Sigmoid colon (tissue), 6 donors: ENCODE measurements at regions not wholly inside any gene's neighbourhood (a gene's known extent, or its start where the extent isn't known, plus 50 kb on each side); places are given as distances from the start of the nearest gene placed in this dataset.

Source experiments
- DNase-seq: peaks from one replicate; pipeline ENCODE4 v3.0.0-alpha.2; 2019
- H3K27ac ChIP-seq, 4 donors: fragments of 200-600 bp; sonication (generic); one replicate each; pipeline ENCODE4 v1.5.1; 2016 to 2019; ENCODE audit warnings: mild to moderate bottlenecking in 1 of 4
- H3K27me3 ChIP-seq, 3 donors: fragments of 200-600 bp; sonication (generic); one replicate each; pipeline ENCODE4 v1.5.1; 2019; ENCODE audit warnings: mild to moderate bottlenecking in 1 of 3
- H3K36me3 ChIP-seq, 4 donors: fragments of 200-600 bp; sonication (generic); one replicate each; pipeline ENCODE4 v1.5.1; 2016 to 2019
- H3K4me1 ChIP-seq, 4 donors: fragments of 200-600 bp; sonication (generic); one replicate each; pipeline ENCODE4 v1.5.1; 2017 to 2019
- H3K4me3 ChIP-seq, 4 donors: fragments of 200-600 bp; sonication (generic); one replicate each; pipeline ENCODE4 v1.5.1; 2017 to 2019; ENCODE audit warnings: mild to moderate bottlenecking in 2 of 4, moderate library complexity in 1 of 4
- H3K9me3 ChIP-seq, 4 donors: fragments of 200-600 bp in 3 of 4; sonication (generic) in 3 of 4; one replicate each; pipeline versions ENCODE4 v1.5.1 to v1.6.1; 2013 to 2019
- EP300 ChIP-seq, 4 donors: sonication (generic); formaldehyde crosslinking; IDR thresholded peaks; one replicate each; pipeline ENCODE4 v1.6.1; 2017; ENCODE audit warnings: antibody characterized with exemption in 4 of 4
- POLR2A ChIP-seq, 2 donors: fragments of 450-650 bp; IDR thresholded peaks; one replicate each; pipeline ENCODE4 v1.6.1; 2016; ENCODE audit warnings: antibody characterized with exemption in 2 of 2, mild to moderate bottlenecking in 2 of 2, moderate library complexity in 2 of 2
- POLR2AphosphoS5 ChIP-seq, 4 donors: sonication (generic); formaldehyde crosslinking; IDR thresholded peaks; one replicate each; pipeline ENCODE4 v1.6.1; 2017; ENCODE audit warnings: antibody characterized with exemption in 4 of 4
- WGBS, 2 donors: extraction: QIAGEN DNeasy Blood & Tissue Kit; methylation state at CpG; one replicate each; pipeline ENCODE4 v1.1.7; 2013; 5-methylcytosine and 5-hydroxymethylcytosine counted together
- intact Hi-C: fragments of 100-400 bp; cut with DNase I; formaldehyde crosslinking; loops from one replicate; pipeline ENCODE4 v1.15.1; 2023
- TF ChIP-seq, protein P1 (sequence below), 4 experiments: fragments of 450-650 bp in 3 of 4; fragments of 200-600 bp in 1 of 4; IDR thresholded peaks; one replicate each; pipeline ENCODE4 v1.5.1; 2016 to 2019; ENCODE audit warnings: antibody characterized with exemption in 4 of 4, mild to moderate bottlenecking in 3 of 4, moderate library complexity in 2 of 4
- donor health status: healthy with polysubstance abuse.
- donor health status: healthy.

DNA sequence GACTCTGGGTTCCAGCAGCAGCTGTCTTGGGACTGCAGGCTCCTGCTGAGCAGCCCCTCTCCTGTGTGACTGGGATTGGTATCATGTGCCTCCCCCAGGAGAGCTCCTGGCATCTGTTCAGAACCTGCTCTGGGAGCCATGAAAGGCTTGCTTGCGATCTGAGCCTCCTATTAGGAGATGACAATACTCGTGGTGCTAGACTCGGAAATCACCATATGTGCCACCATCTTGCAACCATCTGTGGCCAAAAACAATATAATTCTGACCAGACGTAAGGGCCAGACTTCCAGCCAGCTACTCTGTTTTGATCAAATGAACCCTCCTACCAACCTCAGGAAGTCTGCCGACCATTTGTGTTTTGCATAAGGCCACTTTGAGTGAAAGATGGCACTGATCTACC is 484.7 kb downstream of the IRS2 start:
- H3K27ac ChIP-seq, result no peak overlapping the region
- TF ChIP-seq POLR2A (IDR thresholded peaks at IDR 0.05) (no peak), EP300 (IDR thresholded peaks at IDR 0.05) (no peak), POLR2AphosphoS5 (IDR thresholded peaks at IDR 0.05) (no peak)
- TF ChIP-seq, protein P1, sequence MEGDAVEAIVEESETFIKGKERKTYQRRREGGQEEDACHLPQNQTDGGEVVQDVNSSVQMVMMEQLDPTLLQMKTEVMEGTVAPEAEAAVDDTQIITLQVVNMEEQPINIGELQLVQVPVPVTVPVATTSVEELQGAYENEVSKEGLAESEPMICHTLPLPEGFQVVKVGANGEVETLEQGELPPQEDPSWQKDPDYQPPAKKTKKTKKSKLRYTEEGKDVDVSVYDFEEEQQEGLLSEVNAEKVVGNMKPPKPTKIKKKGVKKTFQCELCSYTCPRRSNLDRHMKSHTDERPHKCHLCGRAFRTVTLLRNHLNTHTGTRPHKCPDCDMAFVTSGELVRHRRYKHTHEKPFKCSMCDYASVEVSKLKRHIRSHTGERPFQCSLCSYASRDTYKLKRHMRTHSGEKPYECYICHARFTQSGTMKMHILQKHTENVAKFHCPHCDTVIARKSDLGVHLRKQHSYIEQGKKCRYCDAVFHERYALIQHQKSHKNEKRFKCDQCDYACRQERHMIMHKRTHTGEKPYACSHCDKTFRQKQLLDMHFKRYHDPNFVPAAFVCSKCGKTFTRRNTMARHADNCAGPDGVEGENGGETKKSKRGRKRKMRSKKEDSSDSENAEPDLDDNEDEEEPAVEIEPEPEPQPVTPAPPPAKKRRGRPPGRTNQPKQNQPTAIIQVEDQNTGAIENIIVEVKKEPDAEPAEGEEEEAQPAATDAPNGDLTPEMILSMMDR (IDR thresholded peaks at IDR 0.05), result no peak
- no peak for DNase-seq
- 89% methylated on average over 5 of the region's 5 CpGs for WGBS, 2 donors
- H3K4me1 ChIP-seq, result no peaks in the 10 kb centered on the region
- no peak overlapping the region for H3K4me3 ChIP-seq
- H3K9me3 ChIP-seq, result no peaks in the 10 kb centered on the region
- H3K27me3 ChIP-seq, result no peaks in the 10 kb centered on the region
- H3K36me3 ChIP-seq, result no peaks in the 10 kb centered on the region
- intact Hi-C loops, result no loop called here

DNA sequence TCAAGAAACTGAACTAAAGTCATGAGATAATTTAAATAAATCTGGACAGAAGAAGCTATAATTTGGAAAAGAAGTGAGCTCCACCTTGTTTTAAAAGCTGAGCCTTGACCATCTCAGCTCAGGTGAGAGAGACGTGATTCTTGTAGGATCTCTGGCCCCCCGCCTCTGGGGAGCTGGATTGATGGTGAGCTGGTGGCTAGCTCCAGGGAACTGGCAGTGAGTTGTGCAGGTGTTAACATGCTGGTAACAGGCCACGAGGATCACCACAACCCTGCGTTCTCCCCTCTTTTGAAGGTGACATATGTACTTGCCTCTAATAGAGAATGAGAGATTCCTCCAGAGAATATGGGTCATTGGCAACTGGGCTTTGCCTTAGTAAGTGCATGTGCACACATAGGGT is 485.1 kb downstream of the IRS2 start:
- Histone ChIP-seq H3K9me3 (no peaks in the 10 kb centered on the region), H3K27me3 (no peaks in the 10 kb centered on the region), H3K36me3 (no peaks in the 10 kb centered on the region), H3K27ac (no peak overlapping the region), H3K4me3 (no peak overlapping the region), H3K4me1 (no peaks in the 10 kb centered on the region)
- 86 to 92% methylated on average over 4 of the region's 4 CpGs for WGBS, 2 donors
- DNase-seq, result no peak
- intact Hi-C loops, result no loop called here
- TF ChIP-seq POLR2AphosphoS5 (IDR thresholded peaks at IDR 0.05) (no peak), EP300 (IDR thresholded peaks at IDR 0.05) (no peak), POLR2A (IDR thresholded peaks at IDR 0.05) (no peak)
- TF ChIP-seq, protein P1 (IDR thresholded peaks at IDR 0.05), result no peak

DNA sequence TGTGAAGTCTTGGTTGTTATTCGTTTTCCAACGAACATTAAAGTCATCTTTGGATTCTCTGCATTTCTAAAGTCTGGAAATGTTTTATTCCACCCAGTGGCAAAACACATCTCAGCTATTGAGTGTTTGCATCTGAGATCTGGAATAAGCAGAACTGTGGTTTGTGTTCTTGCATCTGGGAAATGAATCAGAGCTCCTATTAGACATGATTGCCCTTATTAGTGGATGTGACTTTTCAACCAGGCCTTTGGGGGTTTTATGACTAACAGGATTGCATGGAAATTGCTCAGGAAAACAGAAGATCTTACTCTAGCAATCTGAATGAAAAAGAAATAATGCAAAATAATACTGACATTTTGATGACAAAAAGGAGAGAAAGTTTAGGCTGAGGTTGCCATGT is 488.8 kb downstream of the IRS2 start:
- Histone ChIP-seq H3K4me1 (no peaks in the 10 kb centered on the region), H3K9me3 (peaks cover 0 to 3% (median 0%) of the 10 kb centered on the region in 4 donors), H3K27me3 (no peaks in the 10 kb centered on the region), H3K4me3 (no peak overlapping the region), H3K27ac (no peak overlapping the region), H3K36me3 (no peaks in the 10 kb centered on the region)
- TF ChIP-seq POLR2A (IDR thresholded peaks at IDR 0.05), result no peak
- TF ChIP-seq, protein P1 (IDR thresholded peaks at IDR 0.05), result no peak
- TF ChIP-seq EP300 (IDR thresholded peaks at IDR 0.05), result no peak
- no peak for TF ChIP-seq POLR2AphosphoS5 (IDR thresholded peaks at IDR 0.05)
- 71 to 86% methylated on average over 2 of the region's 2 CpGs for WGBS, 2 donors
- intact Hi-C loops, result no loop called here
- DNase-seq, result no peak

DNA sequence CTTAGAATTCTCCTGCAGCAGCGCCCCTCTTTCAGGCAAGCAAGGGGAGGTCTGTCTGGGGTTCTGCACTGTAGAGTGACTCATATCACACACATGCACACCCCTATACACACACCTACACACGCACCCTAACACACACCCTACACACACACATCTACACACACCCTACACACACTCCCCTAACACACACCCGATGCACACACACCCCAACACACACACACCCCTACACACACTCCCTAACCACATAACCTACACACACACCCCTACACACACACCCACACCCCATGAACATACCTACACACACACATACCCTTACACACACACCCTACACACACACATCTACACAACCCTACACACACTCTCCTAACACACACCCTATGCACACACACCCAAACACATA is 493.2 kb downstream of the IRS2 start:
- H3K4me1 ChIP-seq, result no peaks in the 10 kb centered on the region
- TF ChIP-seq, protein P1 (IDR thresholded peaks at IDR 0.05), result no peak
- no peak for TF ChIP-seq POLR2AphosphoS5 (IDR thresholded peaks at IDR 0.05)
- no peak for TF ChIP-seq EP300 (IDR thresholded peaks at IDR 0.05)
- no peak for TF ChIP-seq POLR2A (IDR thresholded peaks at IDR 0.05)
- H3K36me3 ChIP-seq, result no peaks in the 10 kb centered on the region
- intact Hi-C loops, result no loop called here
- no peak overlapping the region for H3K4me3 ChIP-seq
- no peaks in the 10 kb centered on the region for H3K27me3 ChIP-seq
- no peak for DNase-seq
- no peak overlapping the region for H3K27ac ChIP-seq
- peaks cover 0 to 3% (median 0%) of the 10 kb centered on the region in 4 donors for H3K9me3 ChIP-seq
- 87 to 97% methylated on average over 3 of the region's 3 CpGs for WGBS, 2 donors

DNA sequence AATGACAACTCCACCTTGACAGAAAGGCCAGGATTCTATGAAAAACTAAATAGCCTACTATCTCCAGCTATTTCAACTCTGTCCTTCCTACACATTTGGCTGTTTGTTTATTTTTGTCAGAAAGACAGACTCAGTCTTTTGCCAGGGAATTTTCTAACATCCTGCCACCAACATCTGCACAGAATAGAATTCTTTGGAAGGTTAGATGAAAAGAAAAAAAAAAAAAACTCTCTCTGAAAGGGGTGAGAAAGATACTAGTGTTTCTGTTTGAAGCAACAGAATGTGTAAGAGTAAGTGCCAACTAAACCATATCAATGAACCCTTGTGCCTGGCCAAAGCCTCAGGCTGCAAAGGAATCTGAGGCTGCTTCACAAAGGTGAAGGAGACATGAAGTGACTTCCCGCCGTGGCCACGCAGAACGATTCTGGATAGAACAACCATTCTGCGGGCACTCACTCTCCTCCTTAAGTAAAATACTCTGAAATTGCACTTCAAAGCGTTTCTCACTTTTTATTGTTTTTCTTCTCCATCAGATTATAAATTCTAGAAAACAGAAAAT is 498.2 kb downstream of the IRS2 start:
- 91% methylated on average over 6 of the region's 6 CpGs for WGBS, 2 donors
- intact Hi-C loops, result no loop called here
- Histone ChIP-seq H3K36me3 (no peaks in the 10 kb centered on the region), H3K4me1 (no peaks in the 10 kb centered on the region), H3K27ac (no peak overlapping the region), H3K4me3 (no peak overlapping the region), H3K9me3 (no peaks in the 10 kb centered on the region), H3K27me3 (no peaks in the 10 kb centered on the region)
- DNase-seq, result no peak
- TF ChIP-seq POLR2AphosphoS5 (IDR thresholded peaks at IDR 0.05) (no peak), EP300 (IDR thresholded peaks at IDR 0.05) (no peak)
